A549 (cell line): ENCODE measurements at regions not wholly inside any gene's neighbourhood (a gene's known extent, or its start where the extent isn't known, plus 50 kb on each side); places are given as distances from the start of the nearest gene placed in this dataset.

Experiments
- ATAC-seq, 2 experiments: fragments of 200-7000 bp in 1 of 2; fragments of >200 bp in 1 of 2; cut with Nextera tagmentation in 1 of 2; cut with Tn5 transposase in 1 of 2; 3 replicates each; pipeline versions ENCODE4 v1.8.0 to v1.9.1; 2018 to 2020; ENCODE audit warnings: mild to moderate bottlenecking in 1 of 2, moderate library complexity in 1 of 2
- CTCF ChIA-PET: fragments of 300-600 bp; sonication (Branson Sonifier 250); formaldehyde crosslinking; extraction: SDS; loops from one replicate; lab custom pipeline; 2021; ENCODE audit warnings: antibody characterized with exemption, inconsistent platforms; lab: Yijun Ruan, JAX
- POLR2A ChIA-PET: fragments of 350-600 bp; formaldehyde crosslinking; extraction: SDS; loops from one replicate; lab custom pipeline; 2021; ENCODE audit warnings: antibody characterized with exemption, inconsistent platforms; lab: Yijun Ruan, JAX
- DNase-seq, 2 experiments: peaks; one replicate each; pipeline versions ENCODE4 v3.0.0 to v3.0.0-alpha.2; 2011 to 2016; ENCODE audit warnings: low read depth in 1 of 2, low spot score in 1 of 2
- FAIRE-seq: peaks from 2 replicates; lab custom pipeline; 2011; peaks lifted over from hg19 to GRCh38; lab: Jason Lieb, UNC
- H3K27ac ChIP-seq, 2 experiments: fragments of >200 bp; sonication (Bioruptor Twin); formaldehyde crosslinking; 3 replicates each; pipeline ENCODE4 v1.5.1; 2016 to 2017
- H3K4me1 ChIP-seq: fragments of >200 bp; sonication (Bioruptor Twin); formaldehyde crosslinking; 3 replicates; pipeline ENCODE4 v1.6.1; 2016
- H3K4me2 ChIP-seq: fragments of >200 bp; sonication (Bioruptor Twin); formaldehyde crosslinking; 3 replicates; pipeline ENCODE4 v1.6.1; 2016
- H3K4me3 ChIP-seq: fragments of >200 bp; sonication (Bioruptor Twin); formaldehyde crosslinking; 3 replicates; pipeline ENCODE4 v1.5.1; 2016
- H3K9me3 ChIP-seq: fragments of >200 bp; sonication (Bioruptor Twin); formaldehyde crosslinking; 3 replicates; pipeline ENCODE4 v1.6.1; 2016
- BHLHE40 ChIP-seq: IDR thresholded peaks from 2 replicates; pipeline ENCODE4 v1.6.1; 2012; ENCODE audit warnings: low read depth, low read length, inconsistent platforms
- CBX2 ChIP-seq: fragments of 200-600 bp; sonication (generic); IDR thresholded peaks from 2 replicates; pipeline ENCODE4 v1.6.1; 2016; ENCODE audit warnings: low read depth, mild to moderate bottlenecking, borderline replicate concordance
- CBX8 ChIP-seq: fragments of 200-600 bp; sonication (generic); IDR thresholded peaks from 2 replicates; pipeline ENCODE4 v1.6.1; 2016
- CEBPB ChIP-seq, 2 experiments: fragments of >200 bp in 1 of 2; sonication (Bioruptor Twin) in 1 of 2; formaldehyde crosslinking in 1 of 2; IDR thresholded peaks; 2 replicates each; pipeline ENCODE4 v1.6.1; 2012 to 2016
- CHD2 ChIP-seq: fragments of 150-350 bp; IDR thresholded peaks from 2 replicates; pipeline ENCODE4 v1.6.1; 2014; ENCODE audit warnings: low read length; ENCODE audit not compliant: partially characterized antibody
- EHMT2 ChIP-seq: fragments of 200-600 bp; sonication (generic); IDR thresholded peaks from 2 replicates; pipeline ENCODE4 v1.6.1; 2016; ENCODE audit warnings: antibody characterized with exemption, low read depth, mild to moderate bottlenecking, moderate library complexity
- FOSB ChIP-seq: fragments of 250-450 bp; sonication (Bioruptor Pico); IDR thresholded peaks from 2 replicates; pipeline ENCODE4 v1.5.0; 2020; ENCODE audit warnings: mild to moderate bottlenecking, moderate library complexity
- FOXS1 ChIP-seq: fragments of 250-450 bp; sonication (Bioruptor Pico); IDR thresholded peaks from 2 replicates; pipeline ENCODE4 v1.5.0; 2020; ENCODE audit warnings: mild to moderate bottlenecking, moderate library complexity
- GATA3 ChIP-seq: IDR thresholded peaks from 2 replicates; pipeline ENCODE4 v1.6.1; 2012; ENCODE audit warnings: borderline replicate concordance
- HEYL ChIP-seq: fragments of 250-450 bp; sonication (Bioruptor Pico); IDR thresholded peaks from 2 replicates; pipeline ENCODE4 v1.8.0; 2021; ENCODE audit warnings: mild to moderate bottlenecking, moderate library complexity
- JUN ChIP-seq, 2 experiments: fragments of >200 bp; sonication (Bioruptor Twin); formaldehyde crosslinking; IDR thresholded peaks; 2 replicates in 1 of 2; 3 replicates in 1 of 2; pipeline ENCODE4 v1.6.1; 2016 to 2017
- JUNB ChIP-seq: fragments of >200 bp; sonication (Bioruptor Twin); formaldehyde crosslinking; IDR thresholded peaks from 2 replicates; pipeline ENCODE4 v1.6.1; 2016
- KDM1A ChIP-seq: fragments of 200-600 bp; sonication (generic); IDR thresholded peaks from 2 replicates; pipeline ENCODE4 v1.6.1; 2016; ENCODE audit warnings: low read depth, mild to moderate bottlenecking
- KDM5A ChIP-seq: fragments of 200-600 bp; sonication (generic); IDR thresholded peaks from 2 replicates; pipeline ENCODE4 v1.6.1; 2016; ENCODE audit warnings: antibody characterized with exemption, mild to moderate bottlenecking
- MAFK ChIP-seq: fragments of 450-650 bp; IDR thresholded peaks from 2 replicates; pipeline ENCODE4 v1.6.1; 2014; ENCODE audit not compliant: partially characterized antibody
- MAZ ChIP-seq: fragments of 150-350 bp; IDR thresholded peaks from 2 replicates; pipeline ENCODE4 v1.6.1; 2014; ENCODE audit warnings: antibody characterized with exemption, low read depth, low read length, borderline replicate concordance
- NR3C1 ChIP-seq: fragments of >200 bp; sonication (Bioruptor Twin); formaldehyde crosslinking; IDR thresholded peaks from 3 replicates; pipeline ENCODE4 v1.6.1; 2017
- PHF8 ChIP-seq: fragments of 200-600 bp; sonication (generic); IDR thresholded peaks from 2 replicates; pipeline ENCODE4 v1.6.1; 2016; ENCODE audit warnings: low read depth, mild to moderate bottlenecking, antibody characterized with exemption, moderate library complexity, borderline replicate concordance
- POLR2A ChIP-seq: IDR thresholded peaks from 2 replicates; pipeline ENCODE4 v1.6.1; 2012; ENCODE audit warnings: mild to moderate bottlenecking, low read length
- POLR2AphosphoS2 ChIP-seq: conservative IDR thresholded peaks from 2 replicates; pipeline ENCODE4 v1.6.1; 2012; ENCODE audit warnings: low read length, improper control_type of control experiment, inconsistent platforms
- RAD21 ChIP-seq, 2 experiments: fragments of >200 bp in 1 of 2; sonication (Bioruptor Twin) in 1 of 2; formaldehyde crosslinking in 1 of 2; IDR thresholded peaks in 1 of 2; conservative IDR thresholded peaks in 1 of 2; 2 replicates in 1 of 2; 3 replicates in 1 of 2; pipeline ENCODE4 v1.6.1; 2012 to 2018; ENCODE audit warnings: inconsistent platforms in 1 of 2
- RCOR1 ChIP-seq: fragments of 150-350 bp; IDR thresholded peaks from 2 replicates; pipeline ENCODE4 v1.6.1; 2014; ENCODE audit warnings: antibody characterized with exemption, low read length, low read depth
- RFX5 ChIP-seq: fragments of 450-650 bp; IDR thresholded peaks from 2 replicates; pipeline ENCODE4 v1.7.1; 2014; ENCODE audit warnings: antibody characterized with exemption, mild to moderate bottlenecking, moderate library complexity
- SMC3 ChIP-seq: fragments of >200 bp; sonication (Bioruptor Twin); formaldehyde crosslinking; IDR thresholded peaks from 3 replicates; pipeline ENCODE4 v1.6.1; 2018; ENCODE audit warnings: inconsistent platforms
- SREBF2 ChIP-seq: fragments of 450-650 bp; IDR thresholded peaks from 2 replicates; pipeline ENCODE4 v1.6.1; 2014; ENCODE audit warnings: mild to moderate bottlenecking, moderate library complexity
- TFCP2L1 ChIP-seq: fragments of 250-450 bp; sonication (Bioruptor Pico); IDR thresholded peaks from 2 replicates; pipeline ENCODE4 v1.5.0; 2021; ENCODE audit warnings: mild to moderate bottlenecking
- TP53 ChIP-seq: fragments of 250-450 bp; sonication (Bioruptor Pico); IDR thresholded peaks from 2 replicates; pipeline ENCODE4 v1.5.0; 2021; ENCODE audit warnings: mild to moderate bottlenecking, moderate library complexity
- USF2 ChIP-seq: fragments of 450-650 bp; IDR thresholded peaks from 2 replicates; pipeline ENCODE4 v1.6.1; 2014; ENCODE audit warnings: antibody characterized with exemption
- ZC3H11A ChIP-seq: fragments of 450-650 bp; IDR thresholded peaks from 2 replicates; pipeline ENCODE4 v1.6.1; 2014; ENCODE audit warnings: antibody characterized with exemption, mild to moderate bottlenecking
- ZSCAN20 ChIP-seq: fragments of 250-450 bp; sonication (Bioruptor Pico); IDR thresholded peaks from 2 replicates; pipeline ENCODE4 v1.8.0; 2022; ENCODE audit warnings: mild to moderate bottlenecking, moderate library complexity
- WGBS: methylation state at CpG from one replicate; pipeline ENCODE4 v1.1.6; 2017; ENCODE audit errors: missing lambda C conversion rate; 5-methylcytosine and 5-hydroxymethylcytosine counted together
- TF ChIP-seq, protein P1 (sequence below): IDR thresholded peaks from 2 replicates; pipeline ENCODE4 v1.6.1; 2012

- no peak for TF ChIP-seq RFX5
- TF ChIP-seq KDM5A = no peak
- TF ChIP-seq NR3C1 = no peak
- no peak for TF ChIP-seq BHLHE40
- TF ChIP-seq MAZ = no peak
- TF ChIP-seq JUN (IDR thresholded peaks at IDR 0.05) = no peak
- no peak for TF ChIP-seq USF2
- TF ChIP-seq EHMT2 = no peak
- no peak for TF ChIP-seq MAFK
- TF ChIP-seq JUNB = no peak
- TF ChIP-seq FOXS1 = no peak
- TF ChIP-seq RCOR1 = no peak
- TF ChIP-seq TP53 = no peak
- no peak for TF ChIP-seq GATA3
- TF ChIP-seq FOSB (CRISPR knock-in tag) = no peak
- TF ChIP-seq POLR2A = no peak
- no peak for TF ChIP-seq KDM1A
- no peak for TF ChIP-seq POLR2AphosphoS2
- no peak for TF ChIP-seq PHF8
- POLR2A ChIA-PET = no interaction called here
- 90% methylated on average over 4 of the region's 4 CpGs for WGBS
- H3K4me3 ChIP-seq = no peak overlapping the region
- CTCF ChIA-PET = interaction anchor here (0.8 to 10.6 kb wide), 3 partner anchors 9 to 75 kb away, joined by 4 to 137 read pairs (median 48); partner anchors contain the start of gene HNF1B
- peak overlapping the region; percentile 0 to 62; a peak in 4 of 6 replicates for H3K27ac ChIP-seq
- ATAC-seq (no peak), DNase-seq (no peak), FAIRE-seq (no peak)
- peaks cover 66% of the 10 kb centered on the region for H3K4me1 ChIP-seq
- H3K9me3 ChIP-seq = no peaks in the 10 kb centered on the region
- H3K4me2 ChIP-seq = no peak overlapping the region
Measured at GRCh38 chr17:37820313-37820994, 75.6 kb upstream of the HNF1B start.

DNA sequence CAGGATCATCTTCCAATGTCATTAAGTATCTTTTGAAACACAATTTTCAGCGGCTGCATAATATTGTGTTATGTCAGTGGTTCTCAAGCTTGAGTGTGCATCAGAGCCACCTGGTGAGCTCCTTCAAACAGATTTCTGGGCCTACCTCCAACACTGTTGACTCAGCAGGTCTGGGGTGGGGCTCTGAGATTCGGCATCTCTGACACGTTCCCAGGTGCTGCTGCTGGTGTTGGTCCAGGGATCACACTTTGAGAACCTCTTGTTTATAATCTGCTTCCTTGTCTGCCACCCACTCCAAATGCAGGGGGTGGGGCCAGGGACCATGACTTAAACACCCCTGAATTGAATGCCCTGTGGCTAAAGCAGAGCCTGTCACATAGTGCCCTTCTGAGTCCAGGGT is 73.8 kb upstream of the HNF1B start:
- CTCF ChIA-PET = interaction anchor here (0.6 to 10.6 kb wide), 11 partner anchors 10 to 290 kb away, joined by 3 to 153 read pairs (median 45); partner anchors contain the start of genes DDX52 and HNF1B

More for the DNA sequence above, 73.8 kb upstream of the HNF1B start:
- no peak for FAIRE-seq
- ATAC-seq = peak; percentile 22 to 61; a peak in 5 of 6 replicates
- H3K4me1 ChIP-seq = peaks cover 66% of the 10 kb centered on the region
- peak overlapping the region; percentile 25 for H3K4me2 ChIP-seq
- no peaks in the 10 kb centered on the region for H3K9me3 ChIP-seq
- DNase-seq = peak in 1 of 2 experiments; percentile 59
- no peak overlapping the region for H3K4me3 ChIP-seq
- TF ChIP-seq, protein P1, sequence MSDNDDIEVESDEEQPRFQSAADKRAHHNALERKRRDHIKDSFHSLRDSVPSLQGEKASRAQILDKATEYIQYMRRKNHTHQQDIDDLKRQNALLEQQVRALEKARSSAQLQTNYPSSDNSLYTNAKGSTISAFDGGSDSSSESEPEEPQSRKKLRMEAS = peak; percentile 54; the same call in 1 of the 2 replicates
- TF ChIP-seq MAFK (peak; percentile 90), HEYL (CRISPR knock-in tag) (no peak), CEBPB (IDR thresholded peaks at IDR 0.05) (no peak), SREBF2 (no peak), FOXS1 (no peak), SMC3 (no peak), ZSCAN20 (CRISPR knock-in tag) (no peak), CBX8 (no peak), RAD21 (conservative IDR thresholded peaks at IDR 0.05 in 1 of 2, IDR thresholded peaks at IDR 0.05 in 1 of 2) (no peak), ZC3H11A (no peak), CBX2 (no peak), CHD2 (no peak), POLR2AphosphoS2 (no peak), USF2 (no peak), JUNB (no peak), TFCP2L1 (CRISPR knock-in tag) (no peak)
- POLR2A ChIA-PET = interaction anchor here (1.2 kb wide), 1 partner anchor 74 kb away, joined by 4 read pairs; the partner anchor contains the start of gene HNF1B
- peak overlapping the region; percentile 41 to 86; a peak in 5 of 6 replicates for H3K27ac ChIP-seq
- WGBS = 9% methylated on average over 3 of the region's 3 CpGs
